WTC11 (cell line): ENCODE measurements at regions not wholly inside any gene's neighbourhood (a gene's known extent, or its start where the extent isn't known, plus 50 kb on each side); places are given as distances from the start of the nearest gene placed in this dataset.

Experiments
- CBFB ChIP-seq: sonication (generic); formaldehyde crosslinking; IDR thresholded peaks from 2 replicates; pipeline ENCODE4 v1.8.1; 2022; ENCODE audit warnings: mild to moderate bottlenecking, low read depth, missing genetic modification reagents
- CREM ChIP-seq: sonication (generic); formaldehyde crosslinking; IDR thresholded peaks from 2 replicates; pipeline ENCODE4 v1.8.1; 2022; ENCODE audit warnings: mild to moderate bottlenecking, missing genetic modification reagents, moderate library complexity
- GRHL2 ChIP-seq: fragments of 250-450 bp; sonication (Bioruptor Pico); IDR thresholded peaks from 2 replicates; pipeline ENCODE4 v1.8.0; 2022; ENCODE audit warnings: mild to moderate bottlenecking, moderate library complexity; ENCODE audit not compliant: insufficient replicate concordance, severe bottlenecking
- JUN ChIP-seq: sonication (generic); formaldehyde crosslinking; IDR thresholded peaks from 2 replicates; pipeline ENCODE4 v1.8.0; 2023; ENCODE audit warnings: mild to moderate bottlenecking, missing genetic modification reagents
- MYBL2 ChIP-seq: sonication (generic); formaldehyde crosslinking; IDR thresholded peaks from 2 replicates; pipeline ENCODE4 v1.8.1; 2023; ENCODE audit warnings: mild to moderate bottlenecking, moderate library complexity, missing genetic modification reagents
- SMAD4 ChIP-seq: sonication (generic); formaldehyde crosslinking; IDR thresholded peaks from 2 replicates; pipeline ENCODE4 v1.8.0; 2022; ENCODE audit warnings: mild to moderate bottlenecking, missing genetic modification reagents
- TP53 ChIP-seq: sonication (generic); formaldehyde crosslinking; IDR thresholded peaks from 2 replicates; pipeline ENCODE4 v1.8.1; 2023; ENCODE audit warnings: mild to moderate bottlenecking, missing genetic modification reagents
- ZNF232 ChIP-seq: sonication (generic); formaldehyde crosslinking; IDR thresholded peaks from 2 replicates; pipeline ENCODE4 v1.8.0; 2022; ENCODE audit warnings: mild to moderate bottlenecking, missing genetic modification reagents
- ZNF416 ChIP-seq: fragments of 250-450 bp; sonication (Bioruptor Pico); IDR thresholded peaks from 2 replicates; pipeline ENCODE4 v1.9.0; 2021; ENCODE audit warnings: mild to moderate bottlenecking, inconsistent platforms
- TF ChIP-seq, protein P1 (sequence below): fragments of 200-600 bp; IDR thresholded peaks from 2 replicates; pipeline ENCODE4 v1.8.0; 2022; ENCODE audit warnings: antibody characterized with exemption
- TF ChIP-seq, protein P2 (sequence below): sonication (generic); formaldehyde crosslinking; IDR thresholded peaks from 2 replicates; pipeline ENCODE4 v1.8.1; 2022; ENCODE audit warnings: mild to moderate bottlenecking, missing genetic modification reagents, moderate library complexity, borderline replicate concordance
- TF ChIP-seq, protein P3 (sequence below): sonication (generic); formaldehyde crosslinking; IDR thresholded peaks from 2 replicates; pipeline ENCODE4 v1.8.0; 2022; ENCODE audit warnings: mild to moderate bottlenecking, missing genetic modification reagents
- TF ChIP-seq, protein P4 (sequence below): sonication (generic); formaldehyde crosslinking; IDR thresholded peaks from 2 replicates; pipeline ENCODE4 v1.8.1; 2022; ENCODE audit warnings: low read depth, mild to moderate bottlenecking, moderate library complexity, missing genetic modification reagents, borderline replicate concordance

DNA sequence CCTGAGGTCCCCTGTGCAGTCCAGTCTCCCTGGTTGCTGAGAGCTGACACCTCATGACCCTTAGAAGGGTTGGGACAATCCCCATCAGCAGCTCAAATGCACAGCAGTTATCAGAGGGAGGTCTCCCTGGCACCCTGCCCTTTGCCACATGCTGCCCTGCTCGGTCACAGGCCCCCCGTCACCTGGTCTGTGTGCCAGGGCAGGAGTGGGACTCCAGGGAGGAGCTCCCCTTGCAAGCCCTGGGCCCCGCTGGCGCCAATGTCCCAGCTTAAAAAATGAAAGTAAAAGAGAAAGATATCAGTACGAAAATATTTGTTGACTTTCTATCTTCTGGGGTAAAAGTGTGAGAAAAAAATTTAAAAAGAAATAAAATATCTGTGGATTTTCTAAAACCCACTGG is 68.1 kb upstream of the SLC22A16 start:
- TF ChIP-seq, protein P1, sequence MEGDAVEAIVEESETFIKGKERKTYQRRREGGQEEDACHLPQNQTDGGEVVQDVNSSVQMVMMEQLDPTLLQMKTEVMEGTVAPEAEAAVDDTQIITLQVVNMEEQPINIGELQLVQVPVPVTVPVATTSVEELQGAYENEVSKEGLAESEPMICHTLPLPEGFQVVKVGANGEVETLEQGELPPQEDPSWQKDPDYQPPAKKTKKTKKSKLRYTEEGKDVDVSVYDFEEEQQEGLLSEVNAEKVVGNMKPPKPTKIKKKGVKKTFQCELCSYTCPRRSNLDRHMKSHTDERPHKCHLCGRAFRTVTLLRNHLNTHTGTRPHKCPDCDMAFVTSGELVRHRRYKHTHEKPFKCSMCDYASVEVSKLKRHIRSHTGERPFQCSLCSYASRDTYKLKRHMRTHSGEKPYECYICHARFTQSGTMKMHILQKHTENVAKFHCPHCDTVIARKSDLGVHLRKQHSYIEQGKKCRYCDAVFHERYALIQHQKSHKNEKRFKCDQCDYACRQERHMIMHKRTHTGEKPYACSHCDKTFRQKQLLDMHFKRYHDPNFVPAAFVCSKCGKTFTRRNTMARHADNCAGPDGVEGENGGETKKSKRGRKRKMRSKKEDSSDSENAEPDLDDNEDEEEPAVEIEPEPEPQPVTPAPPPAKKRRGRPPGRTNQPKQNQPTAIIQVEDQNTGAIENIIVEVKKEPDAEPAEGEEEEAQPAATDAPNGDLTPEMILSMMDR: no peak
- TF ChIP-seq MYBL2 (CRISPR knock-in tag): no peak
- no peak for TF ChIP-seq ZNF232 (CRISPR knock-in tag)
- TF ChIP-seq, protein P2, sequence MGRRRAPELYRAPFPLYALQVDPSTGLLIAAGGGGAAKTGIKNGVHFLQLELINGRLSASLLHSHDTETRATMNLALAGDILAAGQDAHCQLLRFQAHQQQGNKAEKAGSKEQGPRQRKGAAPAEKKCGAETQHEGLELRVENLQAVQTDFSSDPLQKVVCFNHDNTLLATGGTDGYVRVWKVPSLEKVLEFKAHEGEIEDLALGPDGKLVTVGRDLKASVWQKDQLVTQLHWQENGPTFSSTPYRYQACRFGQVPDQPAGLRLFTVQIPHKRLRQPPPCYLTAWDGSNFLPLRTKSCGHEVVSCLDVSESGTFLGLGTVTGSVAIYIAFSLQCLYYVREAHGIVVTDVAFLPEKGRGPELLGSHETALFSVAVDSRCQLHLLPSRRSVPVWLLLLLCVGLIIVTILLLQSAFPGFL: no peak
- TF ChIP-seq, protein P3, sequence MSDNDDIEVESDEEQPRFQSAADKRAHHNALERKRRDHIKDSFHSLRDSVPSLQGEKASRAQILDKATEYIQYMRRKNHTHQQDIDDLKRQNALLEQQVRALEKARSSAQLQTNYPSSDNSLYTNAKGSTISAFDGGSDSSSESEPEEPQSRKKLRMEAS (CRISPR knock-in tag): no peak
- TF ChIP-seq TP53 (CRISPR knock-in tag): no peak
- TF ChIP-seq SMAD4 (CRISPR knock-in tag): no peak
- no peak for TF ChIP-seq CBFB (CRISPR knock-in tag)
- TF ChIP-seq GRHL2 (CRISPR knock-in tag): no peak
- no peak for TF ChIP-seq ZNF416 (CRISPR knock-in tag)
- TF ChIP-seq CREM: no peak
- TF ChIP-seq JUN: no peak
- TF ChIP-seq, protein P4, sequence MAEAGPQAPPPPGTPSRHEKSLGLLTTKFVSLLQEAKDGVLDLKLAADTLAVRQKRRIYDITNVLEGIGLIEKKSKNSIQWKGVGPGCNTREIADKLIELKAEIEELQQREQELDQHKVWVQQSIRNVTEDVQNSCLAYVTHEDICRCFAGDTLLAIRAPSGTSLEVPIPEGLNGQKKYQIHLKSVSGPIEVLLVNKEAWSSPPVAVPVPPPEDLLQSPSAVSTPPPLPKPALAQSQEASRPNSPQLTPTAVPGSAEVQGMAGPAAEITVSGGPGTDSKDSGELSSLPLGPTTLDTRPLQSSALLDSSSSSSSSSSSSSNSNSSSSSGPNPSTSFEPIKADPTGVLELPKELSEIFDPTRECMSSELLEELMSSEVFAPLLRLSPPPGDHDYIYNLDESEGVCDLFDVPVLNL (CRISPR knock-in tag): no peak
